Hepatocyte (in vitro differentiated cells): ENCODE measurements at regions not wholly inside any gene's neighbourhood (a gene's known extent, or its start where the extent isn't known, plus 50 kb on each side); places are given as distances from the start of the nearest gene placed in this dataset.

ENCODE experiments used
- EZH2 ChIP-seq: fragments of 200-600 bp; sonication (generic); IDR thresholded peaks from 2 replicates; pipeline ENCODE4 v1.6.1; 2016; ENCODE audit warnings: antibody characterized with exemption, mild to moderate bottlenecking, borderline replicate concordance
- EZH2phosphoT487 ChIP-seq: fragments of 200-600 bp; sonication (generic); IDR thresholded peaks from one replicate; pipeline ENCODE4 v1.6.1; 2018; ENCODE audit warnings: antibody characterized with exemption, mild to moderate bottlenecking, low read depth, moderate library complexity; ENCODE audit not compliant: unreplicated experiment, severe bottlenecking
- TF ChIP-seq, protein P1 (sequence below): fragments of 200-600 bp; sonication (generic); IDR thresholded peaks from 2 replicates; pipeline ENCODE4 v1.5.1; 2016; ENCODE audit warnings: antibody characterized with exemption, mild to moderate bottlenecking; ENCODE audit not compliant: poor library complexity

- no peak for TF ChIP-seq EZH2
- TF ChIP-seq, protein P1, sequence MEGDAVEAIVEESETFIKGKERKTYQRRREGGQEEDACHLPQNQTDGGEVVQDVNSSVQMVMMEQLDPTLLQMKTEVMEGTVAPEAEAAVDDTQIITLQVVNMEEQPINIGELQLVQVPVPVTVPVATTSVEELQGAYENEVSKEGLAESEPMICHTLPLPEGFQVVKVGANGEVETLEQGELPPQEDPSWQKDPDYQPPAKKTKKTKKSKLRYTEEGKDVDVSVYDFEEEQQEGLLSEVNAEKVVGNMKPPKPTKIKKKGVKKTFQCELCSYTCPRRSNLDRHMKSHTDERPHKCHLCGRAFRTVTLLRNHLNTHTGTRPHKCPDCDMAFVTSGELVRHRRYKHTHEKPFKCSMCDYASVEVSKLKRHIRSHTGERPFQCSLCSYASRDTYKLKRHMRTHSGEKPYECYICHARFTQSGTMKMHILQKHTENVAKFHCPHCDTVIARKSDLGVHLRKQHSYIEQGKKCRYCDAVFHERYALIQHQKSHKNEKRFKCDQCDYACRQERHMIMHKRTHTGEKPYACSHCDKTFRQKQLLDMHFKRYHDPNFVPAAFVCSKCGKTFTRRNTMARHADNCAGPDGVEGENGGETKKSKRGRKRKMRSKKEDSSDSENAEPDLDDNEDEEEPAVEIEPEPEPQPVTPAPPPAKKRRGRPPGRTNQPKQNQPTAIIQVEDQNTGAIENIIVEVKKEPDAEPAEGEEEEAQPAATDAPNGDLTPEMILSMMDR: no peak
- no peak for TF ChIP-seq EZH2phosphoT487
Observed at GRCh38 chr2:200171731-200172482, 134.6 kb upstream of the SPATS2L start.
